ENCODE measurements at regions not wholly inside any gene's neighbourhood (a gene's known extent, or its start where the extent isn't known, plus 50 kb on each side); places are given as distances from the start of the nearest gene placed in this dataset.
"Not testable (repeated sequence)": the region's sequence is repeated elsewhere in the genome, so short reads cannot be mapped to it uniquely, and the experiment has no call there.

DNA sequence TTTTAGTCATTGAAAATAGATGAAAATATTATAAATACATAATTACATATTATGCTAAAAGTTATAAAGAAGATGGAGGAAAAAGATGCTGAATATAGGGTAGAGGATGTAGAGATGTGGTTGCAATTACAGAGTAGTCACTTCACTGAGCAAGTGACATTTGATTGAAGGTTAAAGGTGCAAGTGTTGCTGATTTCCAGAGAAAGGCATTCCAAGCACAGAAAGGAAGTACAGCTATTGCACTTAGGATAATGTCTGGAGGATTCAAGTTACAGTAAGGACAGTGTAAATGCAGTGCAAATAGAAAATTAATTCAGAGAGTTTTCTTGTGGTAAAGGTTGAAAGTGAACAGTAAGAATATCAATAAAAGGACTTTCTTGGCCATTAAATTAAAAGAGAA is 1721.8 kb downstream of the PCDH9 start:
- TF ChIP-seq, protein P1, sequence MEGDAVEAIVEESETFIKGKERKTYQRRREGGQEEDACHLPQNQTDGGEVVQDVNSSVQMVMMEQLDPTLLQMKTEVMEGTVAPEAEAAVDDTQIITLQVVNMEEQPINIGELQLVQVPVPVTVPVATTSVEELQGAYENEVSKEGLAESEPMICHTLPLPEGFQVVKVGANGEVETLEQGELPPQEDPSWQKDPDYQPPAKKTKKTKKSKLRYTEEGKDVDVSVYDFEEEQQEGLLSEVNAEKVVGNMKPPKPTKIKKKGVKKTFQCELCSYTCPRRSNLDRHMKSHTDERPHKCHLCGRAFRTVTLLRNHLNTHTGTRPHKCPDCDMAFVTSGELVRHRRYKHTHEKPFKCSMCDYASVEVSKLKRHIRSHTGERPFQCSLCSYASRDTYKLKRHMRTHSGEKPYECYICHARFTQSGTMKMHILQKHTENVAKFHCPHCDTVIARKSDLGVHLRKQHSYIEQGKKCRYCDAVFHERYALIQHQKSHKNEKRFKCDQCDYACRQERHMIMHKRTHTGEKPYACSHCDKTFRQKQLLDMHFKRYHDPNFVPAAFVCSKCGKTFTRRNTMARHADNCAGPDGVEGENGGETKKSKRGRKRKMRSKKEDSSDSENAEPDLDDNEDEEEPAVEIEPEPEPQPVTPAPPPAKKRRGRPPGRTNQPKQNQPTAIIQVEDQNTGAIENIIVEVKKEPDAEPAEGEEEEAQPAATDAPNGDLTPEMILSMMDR (IDR thresholded peaks at IDR 0.05; ENCODE audit: insufficient read depth, low read depth, low read length, missing control alignments) = no peak
- DNase-seq (ENCODE audit: low read depth) = no peak
- no peak overlapping the region for H3K4me3 ChIP-seq (ENCODE audit: low read depth, low read length)

DNA sequence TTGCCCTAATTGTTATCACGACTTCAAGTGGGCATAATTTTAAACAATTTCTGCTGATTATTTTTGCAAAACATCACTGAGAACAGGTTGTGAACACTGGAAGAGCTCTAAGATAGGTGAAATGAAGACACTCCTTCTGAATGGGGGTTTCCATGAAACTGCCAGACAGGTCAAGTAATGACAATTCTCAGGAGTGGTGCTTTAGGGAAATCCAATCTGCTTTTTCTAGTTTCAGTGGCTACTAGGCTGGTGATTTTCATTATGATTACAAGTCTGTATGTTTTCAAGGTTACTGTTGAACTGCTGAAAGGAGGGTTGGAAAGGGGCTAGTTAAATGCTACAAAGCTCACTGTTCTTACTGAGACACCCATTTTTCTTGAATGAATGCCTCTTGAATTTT is 1724.2 kb downstream of the PCDH9 start:
- peak; percentile 55 for DNase-seq (ENCODE audit: low read depth)
- TF ChIP-seq, protein P1 (IDR thresholded peaks at IDR 0.05; ENCODE audit: insufficient read depth, low read depth, low read length, missing control alignments) = no peak

DNA sequence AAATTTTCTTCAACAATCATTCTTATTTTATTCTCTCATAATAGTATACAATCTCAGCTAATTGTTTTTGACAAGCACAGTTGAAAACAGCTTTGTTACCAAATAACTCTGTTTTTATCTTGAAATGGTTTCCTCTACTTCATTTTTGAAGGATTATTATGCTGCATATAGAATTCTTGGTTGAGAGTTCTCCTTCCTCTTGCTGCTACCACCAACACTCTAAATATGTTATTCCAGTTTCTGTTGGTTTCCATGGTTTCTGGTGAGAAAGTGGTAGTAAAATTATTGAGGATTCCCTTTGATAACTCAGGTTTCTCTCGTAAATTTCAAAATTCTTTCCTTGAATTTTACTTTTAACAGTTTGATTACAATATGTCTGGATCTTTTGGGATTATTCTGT is 1725.9 kb downstream of the PCDH9 start:
- no peak overlapping the region for H3K4me3 ChIP-seq (ENCODE audit: low read depth, low read length)
- TF ChIP-seq, protein P1 (IDR thresholded peaks at IDR 0.05; ENCODE audit: insufficient read depth, low read depth, low read length, missing control alignments) = no peak
- no peak for DNase-seq (ENCODE audit: low read depth)

More for the DNA sequence above, 1724.2 kb downstream of the PCDH9 start:
- H3K4me3 ChIP-seq (ENCODE audit: low read depth, low read length) = no peak overlapping the region

DNA sequence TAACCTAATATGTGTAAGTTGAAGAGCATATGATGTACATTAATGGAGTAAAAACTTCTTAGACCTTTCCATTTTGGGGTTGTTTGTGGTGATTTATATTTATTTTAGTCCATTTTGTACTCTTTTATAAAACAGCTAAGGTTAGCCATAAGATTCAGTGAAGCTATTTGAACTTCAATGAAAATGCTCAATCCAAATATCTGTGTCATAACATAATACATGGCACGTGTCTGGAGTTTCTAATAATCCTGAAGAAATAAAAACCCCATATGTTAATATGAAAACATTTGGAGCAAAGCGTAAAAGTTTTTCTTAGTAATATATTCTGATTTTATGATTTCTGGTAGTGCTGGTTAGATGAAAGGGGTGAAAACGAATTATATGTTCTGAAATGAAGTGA is 1729.7 kb downstream of the PCDH9 start:
- TF ChIP-seq, protein P1 (IDR thresholded peaks at IDR 0.05; ENCODE audit: insufficient read depth, low read depth, low read length, missing control alignments) = no peak
- no peak overlapping the region for H3K4me3 ChIP-seq (ENCODE audit: low read depth, low read length)
- no peak for DNase-seq (ENCODE audit: low read depth)

DNA sequence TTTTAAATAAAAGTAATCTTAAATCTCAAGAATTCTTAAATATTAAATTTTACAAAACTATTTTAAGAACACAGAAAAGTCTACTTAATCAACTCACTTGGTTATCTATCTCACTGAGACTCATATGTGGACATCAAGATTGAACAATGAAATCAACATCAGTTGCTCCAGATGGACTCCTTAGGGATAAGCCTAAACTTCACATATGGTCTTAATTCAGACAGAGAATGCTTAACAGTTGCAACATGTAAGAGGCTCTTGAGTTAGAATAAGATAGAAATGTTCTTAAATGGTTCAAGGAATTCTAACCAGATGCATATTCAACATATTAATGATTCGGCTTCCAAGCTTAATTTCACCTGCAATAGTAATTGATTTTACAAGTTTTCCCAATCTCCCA is 1730.9 kb downstream of the PCDH9 start:
- TF ChIP-seq, protein P1 (IDR thresholded peaks at IDR 0.05; ENCODE audit: insufficient read depth, low read depth, low read length, missing control alignments) = no peak
- no peak overlapping the region for H3K4me3 ChIP-seq (ENCODE audit: low read depth, low read length)
- DNase-seq (ENCODE audit: low read depth) = no peak

DNA sequence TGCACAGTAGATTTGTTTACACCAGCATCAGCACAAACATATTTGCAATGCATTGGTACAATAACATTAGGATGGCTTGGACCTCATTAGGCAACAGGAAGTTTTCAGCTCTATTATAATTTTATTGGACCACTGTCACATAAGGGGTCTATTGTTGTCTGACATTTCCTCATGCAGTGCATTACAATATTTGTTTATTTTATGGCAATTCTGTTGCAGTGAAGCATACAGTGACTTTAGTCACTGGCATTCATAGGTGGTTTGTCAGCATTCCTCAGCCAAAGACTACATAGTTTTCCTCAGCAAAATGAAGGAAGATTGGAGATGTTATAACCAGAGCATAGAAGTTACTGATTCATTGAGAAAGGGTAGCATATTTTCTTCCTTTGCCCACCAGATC is 1732.9 kb downstream of the PCDH9 start:
- TF ChIP-seq, protein P1 (IDR thresholded peaks at IDR 0.05; ENCODE audit: insufficient read depth, low read depth, low read length, missing control alignments) = no peak
- no peak for DNase-seq (ENCODE audit: low read depth)

DNA sequence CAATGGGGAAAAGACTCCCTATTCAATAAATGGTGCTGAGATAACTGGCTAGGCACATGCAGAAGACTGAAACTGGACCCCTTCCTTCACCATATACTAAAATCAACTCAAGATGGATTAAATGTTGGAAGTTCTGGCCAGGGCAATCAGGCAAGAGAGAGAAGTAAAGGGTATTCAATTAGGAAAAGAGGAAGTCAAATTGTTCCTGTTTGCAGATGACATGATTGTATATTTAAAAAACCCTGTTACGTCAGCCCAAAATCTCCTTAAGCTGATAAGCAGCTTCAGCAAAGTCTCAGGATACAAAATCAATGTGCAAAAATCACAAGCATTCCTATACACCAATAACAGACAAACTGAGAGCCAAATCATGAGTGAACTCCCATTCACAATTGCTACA is 1739.4 kb downstream of the PCDH9 start:
- H3K4me3 ChIP-seq (ENCODE audit: low read depth, low read length); DNase-seq (ENCODE audit: low read depth): not testable (repeated sequence)

More for the DNA sequence above, 1732.9 kb downstream of the PCDH9 start:
- H3K4me3 ChIP-seq (ENCODE audit: low read depth, low read length) = no peak overlapping the region
